ENCODE measurements at regions not wholly inside any gene's neighbourhood (a gene's known extent, or its start where the extent isn't known, plus 50 kb on each side); places are given as distances from the start of the nearest gene placed in this dataset.
"Not testable (repeated sequence)": the region's sequence is repeated elsewhere in the genome, so short reads cannot be mapped to it uniquely, and the experiment has no call there.

DNA sequence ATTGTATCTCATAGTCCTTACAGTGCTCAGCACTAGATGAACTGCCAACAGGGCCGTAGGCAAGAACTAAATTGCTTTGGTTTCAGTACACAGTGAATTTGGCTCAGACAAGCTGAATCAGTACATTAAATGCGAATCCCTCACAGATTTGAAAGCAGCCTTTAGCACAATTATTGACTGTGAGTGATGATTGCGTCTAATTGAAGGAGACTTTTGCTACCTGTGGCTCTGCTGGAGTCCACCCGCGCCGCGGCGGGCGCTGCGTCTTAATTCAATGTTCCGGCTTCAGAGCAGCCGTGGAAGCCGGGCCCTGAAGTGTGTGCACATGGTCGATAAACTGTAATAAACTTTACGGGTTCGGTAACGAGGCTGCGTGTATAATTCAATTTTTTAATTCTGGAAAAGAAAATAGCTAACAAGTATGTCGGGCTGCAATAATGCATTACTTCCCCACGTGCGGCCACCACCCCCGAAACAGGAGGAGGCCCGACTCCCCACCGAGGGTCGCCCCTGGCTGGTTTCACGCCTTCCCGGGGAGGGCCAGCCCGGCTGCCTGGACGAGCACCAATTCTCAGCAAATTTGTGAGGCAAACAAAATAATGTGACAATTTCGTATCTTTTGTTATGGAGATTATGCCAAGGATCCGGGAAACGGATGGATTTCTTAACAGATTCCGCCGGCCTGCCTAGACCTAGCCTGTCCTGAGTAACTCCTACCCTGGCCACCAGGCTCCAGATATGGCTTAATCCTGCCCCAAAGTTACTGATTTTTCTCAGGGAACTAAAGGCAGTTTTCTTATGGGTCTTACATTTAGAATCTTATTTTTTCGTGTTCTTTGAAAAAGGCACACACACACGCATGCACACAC is 269.4 kb upstream of the IRX1 start:
- H3K9me3 Mint-ChIP-seq, result peaks cover 0 to 3% of the 10 kb centered on the region in 2 donors
- H3K4me1 Mint-ChIP-seq, result no peaks in the 10 kb centered on the region
- no peak overlapping the region for H3K4me3 Mint-ChIP-seq
- no peak overlapping the region for H3K27ac Mint-ChIP-seq
- H3K36me3 Mint-ChIP-seq, result no peaks in the 10 kb centered on the region
- no peak for ATAC-seq (replicated peaks)
- DNase-seq, result no peak
- H3K27me3 Mint-ChIP-seq, result no peaks in the 10 kb centered on the region

DNA sequence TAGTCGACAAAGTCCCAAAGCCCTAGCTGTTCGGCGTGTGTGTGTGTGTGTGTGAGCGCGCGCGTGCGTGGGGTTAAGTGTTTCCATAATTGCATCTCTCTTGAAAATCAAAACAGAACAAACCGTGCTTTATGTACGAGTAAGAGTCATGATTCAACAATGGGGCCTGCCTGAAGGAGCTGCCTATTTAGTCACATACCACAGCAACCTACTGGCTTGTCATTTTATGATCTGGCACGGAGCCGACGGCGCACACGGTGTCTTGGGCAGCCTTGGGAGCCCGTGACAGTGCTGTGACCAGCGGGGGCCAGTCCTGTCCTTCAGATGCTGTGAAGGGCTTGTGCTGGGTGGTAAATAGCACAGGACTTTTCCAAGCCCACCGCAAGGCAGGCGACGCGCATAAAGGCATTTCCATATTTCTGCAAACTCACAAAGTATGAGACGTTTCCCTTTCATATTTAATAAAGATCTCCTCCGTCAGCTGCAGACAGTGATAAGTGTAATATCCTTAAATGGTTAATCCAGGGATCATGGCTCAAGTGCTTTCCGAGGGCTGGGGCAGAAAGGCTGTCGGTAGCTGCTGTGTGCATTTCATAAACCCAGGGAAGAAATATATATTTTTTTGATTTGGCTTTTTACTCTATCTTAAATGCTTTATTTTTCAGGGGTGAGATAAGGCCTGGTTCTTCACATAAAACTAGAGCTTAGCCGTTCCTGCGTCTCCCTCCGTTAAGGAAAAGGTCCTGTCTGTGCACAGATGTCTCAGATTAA is 270.2 kb upstream of the IRX1 start:
- H3K27me3 Mint-ChIP-seq, result no peaks in the 10 kb centered on the region
- DNase-seq, result no peak
- ATAC-seq (replicated peaks), result no peak
- no peaks in the 10 kb centered on the region for H3K4me1 Mint-ChIP-seq
- H3K27ac Mint-ChIP-seq, result no peak overlapping the region
- H3K4me3 Mint-ChIP-seq, result no peak overlapping the region
- H3K9me3 Mint-ChIP-seq, result peaks cover 0 to 3% of the 10 kb centered on the region in 2 donors
- no peaks in the 10 kb centered on the region for H3K36me3 Mint-ChIP-seq

DNA sequence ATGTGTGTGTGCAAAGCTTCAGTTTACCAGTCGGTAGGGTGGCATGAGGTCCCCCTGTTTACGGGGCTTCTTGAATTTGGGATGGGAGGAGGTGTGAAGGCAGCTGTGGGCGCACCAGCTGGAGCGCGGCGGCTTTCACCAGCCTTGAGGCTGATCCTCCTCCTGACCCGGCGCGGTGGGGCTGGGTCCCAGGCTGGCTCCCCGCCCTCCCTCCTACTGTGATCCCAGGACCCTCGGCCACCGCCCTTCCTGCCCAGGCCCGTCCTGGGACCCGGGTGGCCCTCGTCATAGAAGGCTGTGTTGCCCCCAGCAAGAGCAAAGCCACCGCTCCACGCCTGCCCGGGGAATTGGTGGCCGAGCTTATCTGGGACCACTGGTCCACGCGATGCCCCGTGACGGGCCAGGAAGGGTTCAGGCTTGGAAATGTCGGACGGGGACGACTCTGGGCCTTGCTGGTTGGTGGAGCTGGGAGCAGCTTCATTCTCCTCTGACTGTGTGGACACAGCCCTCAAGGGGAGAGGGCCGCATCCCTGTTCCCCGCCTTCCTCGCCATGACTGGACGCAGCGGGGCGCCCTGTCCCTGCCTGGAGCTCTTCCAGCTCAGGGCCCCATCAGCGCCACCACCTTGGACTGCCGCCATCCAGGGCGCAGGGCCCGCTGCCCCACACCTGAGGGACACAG is 271.1 kb upstream of the IRX1 start:
- Mint-ChIP-seq H3K27ac (no peak overlapping the region), H3K9me3 (peaks cover 0 to 1% of the 10 kb centered on the region in 2 donors), H3K36me3 (no peaks in the 10 kb centered on the region), H3K27me3 (no peaks in the 10 kb centered on the region), H3K4me3 (no peak overlapping the region), H3K4me1 (no peaks in the 10 kb centered on the region)
- ATAC-seq (replicated peaks), result no peak
- DNase-seq, result no peak

DNA sequence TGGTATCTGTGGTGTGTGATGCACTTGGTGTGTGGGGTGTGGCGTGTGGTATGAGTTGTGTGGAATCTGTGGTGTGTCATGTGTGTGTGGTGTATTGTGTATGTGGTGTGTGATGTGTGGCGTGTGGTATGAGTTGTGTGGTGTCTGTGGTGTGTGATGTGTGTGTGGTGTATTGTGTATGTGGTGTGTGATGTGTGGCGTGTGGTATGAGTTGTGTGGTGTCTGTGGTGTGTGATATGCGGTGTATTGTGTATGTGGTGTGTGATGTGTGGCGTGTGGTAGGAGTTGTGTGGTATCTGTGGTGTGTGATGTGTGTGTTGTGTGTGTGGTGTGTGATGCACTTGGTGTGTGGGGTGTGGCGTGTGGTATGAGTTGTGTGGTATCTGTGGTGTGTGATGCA is 271.7 kb upstream of the IRX1 start:
- H3K36me3 Mint-ChIP-seq; H3K27me3 Mint-ChIP-seq; H3K4me3 Mint-ChIP-seq; H3K27ac Mint-ChIP-seq; DNase-seq; H3K4me1 Mint-ChIP-seq; H3K9me3 Mint-ChIP-seq; ATAC-seq (replicated peaks): not testable (repeated sequence)

DNA sequence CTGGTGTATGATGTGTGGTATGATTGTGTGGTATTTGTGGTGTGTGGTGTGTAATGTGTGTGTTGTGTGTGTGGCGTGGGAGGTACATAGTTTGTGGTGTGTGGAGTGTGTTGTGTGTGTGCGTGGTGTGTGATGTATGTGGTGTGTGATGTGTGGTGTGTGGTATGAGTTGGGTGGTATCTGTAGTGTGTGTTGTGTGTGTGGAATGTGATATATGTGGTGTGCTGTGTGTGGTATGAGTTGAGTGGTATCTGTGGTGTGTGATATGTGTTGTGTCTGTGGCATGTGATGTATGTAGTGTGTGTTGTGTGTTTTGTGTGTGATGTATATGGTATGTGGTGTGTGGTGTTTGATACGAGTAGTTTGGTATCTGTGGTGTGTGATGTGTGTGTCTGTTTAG is 272.5 kb upstream of the IRX1 start:
- Mint-ChIP-seq H3K27ac (no peak overlapping the region), H3K4me1 (no peaks in the 10 kb centered on the region), H3K36me3 (no peaks in the 10 kb centered on the region), H3K4me3 (no peak overlapping the region), H3K27me3 (no peaks in the 10 kb centered on the region), H3K9me3 (peaks cover 0 to 1% of the 10 kb centered on the region in 2 donors)
- DNase-seq (no peak), ATAC-seq (replicated peaks) (no peak)

DNA sequence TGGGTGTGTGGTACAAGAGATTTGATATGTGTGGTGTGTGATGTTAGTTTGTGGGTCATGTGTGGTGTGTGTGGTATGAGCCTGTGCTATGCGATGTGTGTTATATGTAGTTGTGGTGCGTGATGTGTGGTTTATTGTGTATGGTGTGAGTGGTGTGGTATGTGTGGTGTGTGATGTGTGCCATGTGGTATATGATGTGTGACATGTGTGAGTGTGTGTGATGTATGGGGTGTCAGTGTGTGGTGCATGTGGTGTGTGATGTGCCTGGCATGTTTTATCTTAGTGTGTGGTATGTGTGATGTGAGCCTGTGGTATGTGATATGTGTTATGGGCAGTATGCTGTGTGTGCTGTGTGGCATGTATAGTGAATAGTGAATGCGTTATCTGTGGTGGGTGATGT is 273.0 kb upstream of the IRX1 start:
- no peaks in the 10 kb centered on the region for H3K36me3 Mint-ChIP-seq
- H3K27me3 Mint-ChIP-seq, result no peaks in the 10 kb centered on the region
- ATAC-seq (replicated peaks) (no peak), DNase-seq (no peak)
- no peaks in the 10 kb centered on the region for H3K4me1 Mint-ChIP-seq
- peaks cover 0 to 1% of the 10 kb centered on the region in 2 donors for H3K9me3 Mint-ChIP-seq
- H3K4me3 Mint-ChIP-seq, result no peak overlapping the region
- H3K27ac Mint-ChIP-seq, result no peak overlapping the region

DNA sequence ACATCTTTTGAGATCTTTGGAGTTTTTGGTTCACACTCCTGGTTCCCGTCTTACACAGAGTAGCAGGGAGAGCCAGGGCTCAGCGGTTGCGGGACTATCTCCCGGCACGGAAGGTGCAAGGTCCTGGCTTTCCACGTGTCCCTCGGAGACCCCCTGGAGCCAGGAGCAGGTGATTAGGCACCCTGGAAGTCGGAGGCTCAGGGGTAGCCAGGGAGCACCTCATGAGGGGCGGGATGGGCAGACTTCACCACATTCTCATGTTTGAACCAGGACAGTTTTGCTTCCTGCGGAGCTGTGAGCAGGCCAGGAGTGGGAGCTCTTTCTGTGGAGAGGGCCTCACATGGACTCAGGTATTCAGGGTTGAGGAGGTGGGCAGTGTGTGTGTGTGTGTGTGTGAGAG is 273.7 kb upstream of the IRX1 start:
- DNase-seq (no peak), ATAC-seq (replicated peaks) (no peak)
- Mint-ChIP-seq H3K36me3 (no peaks in the 10 kb centered on the region), H3K4me1 (no peaks in the 10 kb centered on the region), H3K4me3 (no peak overlapping the region), H3K27me3 (no peaks in the 10 kb centered on the region), H3K9me3 (peaks cover 0 to 1% of the 10 kb centered on the region in 2 donors), H3K27ac (no peak overlapping the region)

DNA sequence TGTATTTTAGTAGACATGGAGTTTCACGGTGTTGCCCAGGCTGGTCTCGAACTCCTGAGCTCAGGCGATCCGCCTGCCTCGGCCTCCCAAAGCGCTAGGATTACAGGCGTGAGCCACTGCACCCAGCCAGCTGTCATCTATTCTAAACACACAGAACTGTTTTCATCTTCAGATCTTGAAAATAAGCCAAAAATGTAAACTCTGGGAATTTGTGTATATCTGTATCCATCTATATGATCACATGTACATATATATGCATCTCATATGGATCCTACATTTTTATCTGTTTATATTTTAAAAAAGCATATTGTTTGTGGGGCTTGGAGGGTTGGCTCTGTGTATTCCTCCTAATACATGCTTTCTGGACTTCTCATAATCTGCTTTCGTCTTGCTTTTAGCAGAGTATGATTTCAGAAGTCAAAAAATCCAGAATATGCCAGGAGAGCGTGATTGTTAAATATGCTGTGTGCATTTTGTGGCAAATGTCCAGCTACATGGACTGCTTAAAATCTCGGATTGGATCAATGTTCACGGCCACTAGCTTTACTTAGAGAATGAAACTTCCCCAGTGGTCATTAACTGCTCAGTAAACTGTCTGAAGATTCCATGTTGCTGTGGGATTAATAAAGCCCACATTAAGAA is 274.4 kb upstream of the IRX1 start:
- no peak overlapping the region for H3K27ac Mint-ChIP-seq
- no peaks in the 10 kb centered on the region for H3K36me3 Mint-ChIP-seq
- H3K9me3 Mint-ChIP-seq, result peaks cover 0 to 1% of the 10 kb centered on the region in 2 donors
- no peaks in the 10 kb centered on the region for H3K27me3 Mint-ChIP-seq
- H3K4me1 Mint-ChIP-seq, result no peaks in the 10 kb centered on the region
- no peak overlapping the region for H3K4me3 Mint-ChIP-seq
- ATAC-seq (replicated peaks), result no peak
- no peak for DNase-seq

DNA sequence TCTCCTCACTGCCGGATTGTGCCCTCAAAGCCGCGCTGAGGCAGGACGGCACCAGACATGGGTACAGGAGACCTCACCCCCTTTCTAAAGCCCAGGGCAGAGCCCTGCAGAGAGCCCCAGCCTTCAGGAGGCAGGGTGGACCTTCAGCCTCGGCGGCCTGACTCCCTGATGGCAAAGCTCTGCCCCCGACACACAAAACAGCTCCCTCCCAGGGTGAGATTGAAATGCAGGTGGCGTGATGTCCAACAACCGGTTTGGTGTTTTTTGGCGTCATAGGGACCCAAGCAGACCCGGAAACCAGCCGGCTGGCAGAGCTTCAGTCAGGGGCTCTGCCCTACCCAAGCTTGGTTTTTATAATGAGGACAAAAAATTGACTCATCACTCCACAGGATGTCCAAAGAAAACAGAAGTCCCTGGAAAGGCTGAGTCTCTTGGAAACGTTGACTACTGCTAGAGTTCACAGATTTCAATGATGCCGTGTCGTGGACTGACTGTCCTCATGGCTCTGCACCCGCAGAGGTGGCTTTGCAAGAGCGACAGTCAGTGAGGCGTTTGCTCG is 275.2 kb upstream of the IRX1 start:
- H3K27me3 Mint-ChIP-seq, result no peaks in the 10 kb centered on the region
- no peaks in the 10 kb centered on the region for H3K36me3 Mint-ChIP-seq
- ATAC-seq (replicated peaks), result no peak
- DNase-seq, result no peak
- no peaks in the 10 kb centered on the region for H3K4me1 Mint-ChIP-seq
- peaks cover 0 to 3% of the 10 kb centered on the region in 2 donors for H3K9me3 Mint-ChIP-seq
- H3K4me3 Mint-ChIP-seq, result no peak overlapping the region
- no peak overlapping the region for H3K27ac Mint-ChIP-seq

DNA sequence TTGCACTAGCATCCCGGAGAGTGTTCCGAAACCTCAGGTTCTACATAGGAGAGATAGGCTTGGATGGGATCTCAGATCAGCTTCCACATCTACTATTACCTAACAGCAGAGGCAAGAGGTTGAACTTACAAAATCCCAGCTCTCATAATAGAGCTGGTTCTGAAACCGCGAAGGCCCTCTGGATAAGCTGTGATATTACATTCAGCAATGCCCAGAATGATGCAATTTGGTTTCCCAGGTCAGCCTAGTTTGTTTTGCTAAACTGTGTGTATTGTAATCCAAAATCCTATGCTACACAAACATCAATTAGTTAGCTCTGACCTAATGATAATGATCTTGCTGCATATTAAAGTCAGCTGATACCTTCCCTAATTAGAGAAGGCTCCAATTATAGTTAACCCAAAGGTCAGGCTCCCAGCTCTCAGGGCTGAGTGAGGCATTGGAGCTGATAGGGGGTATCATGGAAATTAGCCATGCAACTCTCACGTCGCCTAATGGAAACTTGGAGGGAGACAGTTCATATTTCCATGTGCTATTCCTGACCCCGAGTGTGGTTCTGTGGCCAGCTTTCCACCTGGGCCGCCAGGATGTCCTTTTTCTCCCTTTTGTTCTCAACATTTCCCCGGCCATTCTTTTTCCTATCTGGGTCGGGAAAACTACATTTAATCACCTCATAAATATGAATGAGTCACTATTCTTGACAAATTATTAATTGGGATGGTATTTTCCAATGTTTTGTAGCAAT is 278.4 kb upstream of the IRX1 start:
- Mint-ChIP-seq H3K27me3 (no peaks in the 10 kb centered on the region), H3K27ac (no peak overlapping the region), H3K4me1 (no peaks in the 10 kb centered on the region), H3K9me3 (peaks cover 4 to 6% of the 10 kb centered on the region in 2 donors), H3K4me3 (no peak overlapping the region), H3K36me3 (no peaks in the 10 kb centered on the region)
- DNase-seq (no peak), ATAC-seq (replicated peaks) (no peak)

DNA sequence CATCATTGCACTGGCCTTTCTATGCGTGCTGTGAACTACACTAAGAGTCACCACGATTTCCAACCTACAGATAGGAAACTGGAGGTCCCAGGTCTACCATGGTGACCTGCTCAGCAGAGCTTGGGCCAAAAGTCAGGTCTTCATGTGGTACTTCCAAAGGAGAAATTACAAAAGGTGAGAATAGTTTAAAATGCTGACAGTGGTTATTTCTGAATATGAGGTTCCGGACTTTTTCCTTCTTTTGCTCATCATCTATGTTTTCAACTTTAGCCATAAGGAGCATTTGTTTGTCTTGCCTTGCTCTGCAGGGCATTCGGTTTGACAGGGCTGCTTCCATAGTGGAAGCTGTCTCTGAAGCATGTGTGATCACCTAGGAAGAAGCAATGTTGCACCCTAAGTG is 282.1 kb upstream of the IRX1 start:
- peaks cover 4 to 8% of the 10 kb centered on the region in 2 donors for H3K9me3 Mint-ChIP-seq
- no peaks in the 10 kb centered on the region for H3K36me3 Mint-ChIP-seq
- no peak overlapping the region for H3K4me3 Mint-ChIP-seq
- H3K27ac Mint-ChIP-seq, result no peak overlapping the region
- DNase-seq (no peak), ATAC-seq (replicated peaks) (no peak)
- no peaks in the 10 kb centered on the region for H3K27me3 Mint-ChIP-seq
- H3K4me1 Mint-ChIP-seq, result no peaks in the 10 kb centered on the region

DNA sequence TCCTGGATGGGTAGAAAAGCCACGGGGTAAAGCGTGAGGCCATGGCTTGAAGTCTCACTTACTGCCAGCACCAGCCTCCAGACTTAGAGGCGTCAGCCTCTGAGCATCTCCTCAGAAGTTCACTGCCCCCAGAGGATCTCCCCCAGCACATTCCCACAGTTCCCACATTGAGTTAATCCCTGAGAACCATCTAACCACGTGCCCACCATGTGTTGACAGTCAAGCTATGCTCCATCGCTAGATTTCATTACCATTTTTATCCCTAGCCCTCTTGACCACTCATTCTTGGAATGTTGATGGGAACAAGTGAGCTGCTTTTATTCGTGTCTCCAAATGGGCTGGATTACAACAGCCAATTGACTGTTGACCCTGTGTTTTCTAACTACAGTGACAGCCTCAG is 283.3 kb upstream of the IRX1 start:
- DNase-seq (no peak), ATAC-seq (replicated peaks) (no peak)
- H3K36me3 Mint-ChIP-seq, result no peaks in the 10 kb centered on the region
- H3K4me3 Mint-ChIP-seq, result no peak overlapping the region
- H3K27me3 Mint-ChIP-seq, result no peaks in the 10 kb centered on the region
- H3K9me3 Mint-ChIP-seq, result peaks cover 4 to 10% of the 10 kb centered on the region in 2 donors
- no peaks in the 10 kb centered on the region for H3K4me1 Mint-ChIP-seq
- no peak overlapping the region for H3K27ac Mint-ChIP-seq

DNA sequence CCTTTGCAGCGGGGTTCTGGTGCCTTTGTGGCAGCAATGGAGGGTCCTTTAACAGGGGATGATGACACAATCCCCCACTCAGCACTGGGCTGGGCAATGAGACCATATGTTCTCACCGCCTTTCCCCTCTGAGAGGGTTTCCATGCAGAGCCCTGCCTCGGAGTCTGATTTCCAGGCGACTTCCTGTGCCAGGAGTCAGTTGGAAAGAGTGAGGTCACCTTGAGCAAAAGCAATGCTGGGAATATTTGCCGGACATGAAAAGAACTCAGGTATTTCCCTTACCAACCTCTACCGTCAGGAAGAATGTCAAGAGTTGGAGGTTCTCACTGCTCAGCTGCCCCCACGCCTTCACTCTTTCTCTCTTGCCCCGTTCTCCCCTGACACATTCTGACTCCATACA is 284.2 kb upstream of the IRX1 start:
- Mint-ChIP-seq H3K27ac (no peak overlapping the region), H3K27me3 (no peaks in the 10 kb centered on the region), H3K4me1 (no peaks in the 10 kb centered on the region), H3K9me3 (peaks cover 4 to 10% of the 10 kb centered on the region in 2 donors), H3K4me3 (no peak overlapping the region), H3K36me3 (no peaks in the 10 kb centered on the region)
- ATAC-seq (replicated peaks) (no peak), DNase-seq (no peak)
